Kidney (tissue), 13 donors: ENCODE measurements at regions not wholly inside any gene's neighbourhood (a gene's known extent, or its start where the extent isn't known, plus 50 kb on each side); places are given as distances from the start of the nearest gene placed in this dataset.

Source experiments
- DNase-seq, 5 donors: peaks; one replicate each; pipeline ENCODE4 v3.0.0-alpha.2; 2013 to 2020
- FAIRE-seq: peaks from 2 replicates; lab custom pipeline; 2012; peaks lifted over from hg19 to GRCh38; lab: Jason Lieb, UNC
- H3K27ac ChIP-seq, 2 donors: one replicate each; pipeline ENCODE4 v1.7.0; 2013; ENCODE audit warnings: low read depth in 2 of 2, low read length in 2 of 2, inconsistent platforms in 1 of 2
- H3K27me3 ChIP-seq: one replicate; pipeline ENCODE4 v1.7.1; 2013; ENCODE audit warnings: low read length, inconsistent platforms; ENCODE audit not compliant: control insufficient read depth, insufficient read depth
- H3K36me3 ChIP-seq, 3 donors: one replicate each; pipeline versions ENCODE4 v1.7.0 to v1.7.1; 2013; ENCODE audit warnings: low read length in 3 of 3, control low read depth in 1 of 3, inconsistent platforms in 1 of 3; ENCODE audit not compliant: insufficient read depth in 3 of 3, control insufficient read depth in 2 of 3
- H3K4me1 ChIP-seq, 3 donors: one replicate each; pipeline versions ENCODE4 v1.7.0 to v1.7.1; 2013; ENCODE audit warnings: low read length in 3 of 3, inconsistent platforms in 1 of 3, low read depth in 1 of 3; ENCODE audit not compliant: control insufficient read depth in 2 of 3, insufficient read depth in 2 of 3
- H3K4me3 ChIP-seq, 3 donors: one replicate each; pipeline versions ENCODE4 v1.7.0 to v1.8.1; 2013; ENCODE audit warnings: low read length in 3 of 3, control low read depth in 1 of 3, inconsistent platforms in 1 of 3
- H3K9ac ChIP-seq, 3 donors: one replicate each; pipeline versions ENCODE4 v1.7.0 to v1.7.1; 2013; ENCODE audit warnings: low read length in 3 of 3, control low read depth in 1 of 3, inconsistent platforms in 1 of 3
- H3K9me3 ChIP-seq, 3 donors: one replicate each; pipeline versions ENCODE4 v1.7.0 to v1.7.1; 2013; ENCODE audit warnings: low read length in 3 of 3, control low read depth in 1 of 3, inconsistent platforms in 1 of 3; ENCODE audit not compliant: control insufficient read depth in 2 of 3, insufficient read depth in 1 of 3
- intact Hi-C: fragments of 100-400 bp; cut with DNase I; formaldehyde crosslinking; loops from one replicate; pipeline ENCODE4 v1.11.1; 2022
- TF ChIP-seq, protein P1 (sequence below): IDR thresholded peaks from 3 replicates; pipeline ENCODE4 v1.5.1; 2012; ENCODE audit warnings: mild to moderate bottlenecking, moderate library complexity, borderline replicate concordance; ENCODE audit not compliant: insufficient read depth; ENCODE audit errors: extremely low read depth
- donor health status: control.
- donor health status: control.
- donor health status: control.
- donor health status: control.
- donor health status: control.
- donor health status: DM: yes; HTN: yes; CAD: no.
- donor health status: Normal renal cell carcinoma (clear cell type).

DNA sequence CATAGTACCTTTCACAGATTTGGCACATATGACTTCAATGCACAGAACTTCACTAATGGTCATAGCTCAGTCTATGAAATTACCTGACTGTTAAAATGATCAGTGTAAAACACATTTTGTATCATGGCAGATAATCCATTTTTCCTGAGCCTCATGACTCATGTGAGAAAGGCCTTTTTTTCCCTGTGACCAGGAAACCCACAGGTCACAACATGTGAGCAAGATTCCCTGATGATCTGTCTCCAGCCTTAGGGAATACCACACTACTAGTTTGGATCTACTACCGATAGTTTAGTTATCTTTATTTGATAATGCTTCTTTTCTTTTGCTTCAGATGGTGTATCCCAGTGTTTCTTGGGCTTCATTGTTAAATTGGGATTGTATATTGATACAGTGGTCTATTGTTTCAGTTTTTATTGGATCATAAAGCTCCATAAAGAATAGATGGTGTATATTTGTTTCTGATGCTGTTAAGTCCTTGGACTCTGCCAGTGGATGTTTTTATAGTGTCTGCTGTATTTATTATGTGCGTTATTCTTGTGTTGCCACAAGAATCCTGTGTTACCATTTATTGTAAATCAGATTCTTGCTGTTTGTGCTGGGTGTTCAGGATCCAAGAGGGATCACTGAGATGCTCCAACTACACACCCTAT is 248.7 kb upstream of the PELI2 start:
- no peak overlapping the region for H3K4me3 ChIP-seq
- no peak overlapping the region for H3K27ac ChIP-seq
- no peaks in the 10 kb centered on the region for H3K9me3 ChIP-seq
- intact Hi-C loops, result no loop called here
- no peaks in the 10 kb centered on the region for H3K4me1 ChIP-seq
- DNase-seq (no peak), FAIRE-seq (no peak)
- no peak overlapping the region for H3K9ac ChIP-seq
- no peaks in the 10 kb centered on the region for H3K36me3 ChIP-seq
- H3K27me3 ChIP-seq, result no peaks in the 10 kb centered on the region
- TF ChIP-seq, protein P1, sequence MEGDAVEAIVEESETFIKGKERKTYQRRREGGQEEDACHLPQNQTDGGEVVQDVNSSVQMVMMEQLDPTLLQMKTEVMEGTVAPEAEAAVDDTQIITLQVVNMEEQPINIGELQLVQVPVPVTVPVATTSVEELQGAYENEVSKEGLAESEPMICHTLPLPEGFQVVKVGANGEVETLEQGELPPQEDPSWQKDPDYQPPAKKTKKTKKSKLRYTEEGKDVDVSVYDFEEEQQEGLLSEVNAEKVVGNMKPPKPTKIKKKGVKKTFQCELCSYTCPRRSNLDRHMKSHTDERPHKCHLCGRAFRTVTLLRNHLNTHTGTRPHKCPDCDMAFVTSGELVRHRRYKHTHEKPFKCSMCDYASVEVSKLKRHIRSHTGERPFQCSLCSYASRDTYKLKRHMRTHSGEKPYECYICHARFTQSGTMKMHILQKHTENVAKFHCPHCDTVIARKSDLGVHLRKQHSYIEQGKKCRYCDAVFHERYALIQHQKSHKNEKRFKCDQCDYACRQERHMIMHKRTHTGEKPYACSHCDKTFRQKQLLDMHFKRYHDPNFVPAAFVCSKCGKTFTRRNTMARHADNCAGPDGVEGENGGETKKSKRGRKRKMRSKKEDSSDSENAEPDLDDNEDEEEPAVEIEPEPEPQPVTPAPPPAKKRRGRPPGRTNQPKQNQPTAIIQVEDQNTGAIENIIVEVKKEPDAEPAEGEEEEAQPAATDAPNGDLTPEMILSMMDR, result no peak

DNA sequence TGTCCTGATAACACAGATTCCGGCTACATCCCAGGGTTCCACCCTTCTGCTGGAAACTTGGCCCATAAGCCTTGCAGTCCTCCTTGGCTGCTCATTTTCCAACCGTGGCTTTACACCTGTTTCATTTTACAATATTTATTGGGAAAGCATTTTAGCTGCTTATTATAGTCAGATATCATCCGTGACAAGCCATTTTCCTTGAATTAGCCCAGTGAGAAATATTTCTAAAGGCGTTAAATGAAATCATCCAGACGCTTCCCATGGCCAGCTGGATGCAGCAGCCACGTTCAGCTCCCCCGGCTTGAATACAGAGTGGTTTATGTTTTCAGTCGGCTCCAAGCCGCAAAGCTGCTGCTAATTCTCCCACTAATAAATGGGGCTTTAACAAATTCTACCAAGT is 245.0 kb upstream of the PELI2 start:
- DNase-seq (no peak), FAIRE-seq (no peak)
- no peak overlapping the region for H3K27ac ChIP-seq
- no peaks in the 10 kb centered on the region for H3K4me1 ChIP-seq
- no peaks in the 10 kb centered on the region for H3K36me3 ChIP-seq
- H3K9ac ChIP-seq, result no peak overlapping the region
- TF ChIP-seq, protein P1, result no peak
- no peak overlapping the region for H3K4me3 ChIP-seq
- intact Hi-C loops, result no loop called here
- no peaks in the 10 kb centered on the region for H3K9me3 ChIP-seq
- H3K27me3 ChIP-seq, result no peaks in the 10 kb centered on the region

DNA sequence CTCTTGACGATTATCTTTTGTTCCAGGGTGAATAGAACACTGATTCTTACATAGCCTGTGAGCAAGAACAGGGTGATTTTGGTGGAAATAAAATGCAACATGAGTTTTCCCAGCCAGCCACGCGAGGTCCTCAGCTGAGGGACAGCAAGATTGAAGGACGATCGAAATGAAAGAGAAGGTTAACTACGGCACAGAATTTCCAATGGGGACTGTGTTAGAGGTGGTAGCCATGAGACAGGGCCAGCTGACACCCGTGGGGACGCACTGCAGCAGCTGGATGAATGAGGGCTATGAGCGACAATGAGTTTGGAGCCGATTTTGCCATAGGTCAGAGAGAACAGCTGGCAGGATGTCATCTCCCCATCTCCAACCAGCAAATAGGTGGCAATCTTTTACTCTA is 243.4 kb upstream of the PELI2 start:
- Histone ChIP-seq H3K27me3 (no peaks in the 10 kb centered on the region), H3K27ac (no peak overlapping the region), H3K9ac (no peak overlapping the region), H3K36me3 (no peaks in the 10 kb centered on the region), H3K4me1 (no peaks in the 10 kb centered on the region), H3K4me3 (no peak overlapping the region), H3K9me3 (no peaks in the 10 kb centered on the region)
- intact Hi-C loops, result no loop called here
- TF ChIP-seq, protein P1, result no peak
- DNase-seq (no peak), FAIRE-seq (no peak)

DNA sequence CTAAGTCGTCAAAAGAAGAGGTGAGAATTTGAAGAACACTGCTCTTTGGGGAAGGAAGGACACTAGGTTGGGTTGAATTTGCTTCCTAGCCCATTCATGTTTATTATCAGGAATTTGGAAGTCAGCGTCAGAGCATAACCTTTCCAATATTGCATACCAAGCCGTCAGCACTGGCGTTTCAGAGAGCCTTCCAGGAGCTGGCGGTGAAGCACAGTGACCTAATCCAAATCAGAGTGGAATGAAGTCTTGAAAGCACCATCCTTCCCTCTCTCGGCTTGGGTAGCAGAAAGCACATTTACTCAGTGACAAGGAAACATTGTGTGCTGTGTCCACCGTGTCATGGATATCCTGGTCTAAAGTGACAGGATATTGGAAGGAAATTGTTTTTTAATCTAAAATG is 240.3 kb upstream of the PELI2 start:
- FAIRE-seq, result no peak
- no peak for DNase-seq
- Histone ChIP-seq H3K9ac (no peak overlapping the region), H3K27ac (no peak overlapping the region), H3K9me3 (no peaks in the 10 kb centered on the region), H3K4me1 (no peaks in the 10 kb centered on the region), H3K36me3 (no peaks in the 10 kb centered on the region), H3K4me3 (no peak overlapping the region), H3K27me3 (no peaks in the 10 kb centered on the region)
- TF ChIP-seq, protein P1, result no peak
- intact Hi-C loops, result no loop called here
